GM12892 (cell line): ENCODE measurements at regions not wholly inside any gene's neighbourhood (a gene's known extent, or its start where the extent isn't known, plus 50 kb on each side); places are given as distances from the start of the nearest gene placed in this dataset.

Experiments used
- DNase-seq: peaks from one replicate; pipeline ENCODE4 v3.0.0; 2011; ENCODE audit not compliant: insufficient read length
- FAIRE-seq: peaks from 2 replicates; lab custom pipeline; 2011; peaks lifted over from hg19 to GRCh38; lab: Jason Lieb, UNC
- POLR2A ChIP-seq: IDR thresholded peaks from 2 replicates; pipeline ENCODE4 v1.6.1; 2011; ENCODE audit warnings: low read depth, low read length, control low read depth
- POLR2AphosphoS5 ChIP-seq: IDR thresholded peaks from 2 replicates; pipeline ENCODE4 v1.6.1; 2011; ENCODE audit warnings: low read depth, low read length, control low read depth
- TAF1 ChIP-seq: IDR thresholded peaks from 2 replicates; pipeline ENCODE4 v1.6.1; 2011; ENCODE audit warnings: low read depth, mild to moderate bottlenecking, control low read depth, low read length, borderline replicate concordance

DNA sequence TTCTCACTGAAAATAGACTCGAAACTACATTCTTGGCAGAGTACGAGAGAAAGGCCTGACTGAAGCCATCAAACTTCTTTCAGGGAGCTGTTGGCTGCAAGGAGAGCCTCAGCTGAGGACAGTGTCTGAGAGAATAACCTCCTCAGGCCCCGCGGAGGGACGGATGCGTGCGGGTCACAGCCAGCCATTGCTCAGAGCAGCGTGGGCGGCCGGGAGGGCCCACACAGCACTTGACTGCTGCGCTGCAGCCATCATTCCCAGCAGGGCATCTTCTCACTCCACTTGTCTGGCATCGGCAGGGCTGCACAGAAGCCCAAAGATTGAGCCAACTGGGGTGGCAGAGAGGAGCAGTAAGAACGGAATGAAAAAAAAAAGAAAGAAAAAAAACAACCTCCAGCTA, 113.5 kb downstream of the XCL2 start:
- FAIRE-seq (no peak), DNase-seq (no peak)
- TF ChIP-seq POLR2A = no peak
- no peak for TF ChIP-seq TAF1
- TF ChIP-seq POLR2AphosphoS5 = no peak

DNA sequence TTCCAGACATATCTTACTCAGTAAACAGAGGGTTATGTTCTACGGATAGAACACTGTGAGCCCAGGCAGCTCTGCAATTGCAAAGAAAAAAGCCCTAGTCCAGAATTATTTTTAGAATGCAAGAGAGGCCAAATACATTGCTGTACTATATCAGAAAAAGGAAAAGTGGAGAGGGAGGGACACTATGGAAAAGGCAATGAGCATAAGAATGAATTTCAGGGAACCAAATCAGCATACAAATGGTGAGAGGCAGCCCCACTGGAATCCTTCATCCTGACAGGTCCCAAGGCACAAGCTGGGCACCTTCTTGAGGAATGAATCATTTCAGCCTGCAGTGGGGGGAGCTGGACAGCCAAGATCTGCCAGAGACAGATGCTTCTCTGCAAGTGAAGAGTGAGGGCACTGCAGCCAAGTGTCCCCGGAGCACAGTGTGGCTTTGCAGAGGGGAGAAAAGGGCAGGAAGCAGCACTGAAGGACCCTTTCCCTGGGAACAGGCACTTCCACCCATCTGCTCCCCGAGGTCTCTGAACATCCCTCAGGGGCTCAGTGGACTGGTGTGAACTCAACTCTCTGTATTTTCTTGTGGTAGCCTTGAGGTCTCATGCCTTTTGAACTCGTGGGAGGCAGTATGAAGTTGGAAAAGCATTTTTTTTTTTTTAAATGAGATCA, 115.6 kb downstream of the XCL2 start:
- FAIRE-seq (no peak), DNase-seq (no peak)
- TF ChIP-seq POLR2A (no peak), POLR2AphosphoS5 (no peak), TAF1 (no peak)

DNA sequence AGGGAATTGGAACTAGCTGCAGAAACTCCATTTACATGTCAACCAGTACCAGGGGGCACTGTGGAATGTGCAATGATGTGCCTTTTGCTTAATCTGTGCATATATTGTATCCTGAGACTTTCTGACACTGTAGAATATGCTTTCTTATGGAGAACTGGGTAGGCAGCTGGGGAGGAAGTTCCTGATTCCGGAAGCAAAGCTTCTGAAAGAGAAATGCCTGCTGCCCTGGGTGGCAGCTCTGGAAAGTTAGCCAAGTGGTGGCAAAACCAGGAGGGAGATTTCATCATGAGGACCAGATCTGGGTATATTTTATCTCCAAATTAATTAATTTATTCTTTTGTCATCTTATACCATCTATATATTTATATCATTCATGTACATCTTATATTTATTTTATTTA, 116.7 kb downstream of the XCL2 start:
- TF ChIP-seq POLR2A = no peak
- no peak for TF ChIP-seq TAF1
- TF ChIP-seq POLR2AphosphoS5 = no peak
- DNase-seq = no peak

DNA sequence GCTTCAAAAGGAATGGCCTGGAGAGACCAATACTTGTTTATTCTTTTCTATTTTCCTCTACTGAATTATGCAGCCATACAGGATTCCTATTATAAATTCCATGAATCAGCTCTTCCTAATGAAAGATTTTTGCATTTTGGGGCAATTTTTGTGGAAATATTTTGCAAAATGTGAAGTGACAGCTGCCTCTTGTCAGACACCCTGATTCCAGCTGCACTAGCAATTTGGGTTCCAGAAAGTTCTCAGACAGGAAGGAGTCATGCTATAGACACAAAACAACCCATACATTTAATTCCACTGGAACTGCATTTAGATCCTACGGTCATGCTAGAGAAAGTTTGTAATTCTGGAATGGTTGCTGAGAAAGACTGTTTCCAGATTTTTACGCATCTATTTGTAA, 119.5 kb downstream of the XCL2 start:
- TF ChIP-seq POLR2A (no peak), POLR2AphosphoS5 (no peak), TAF1 (no peak)
- no peak for FAIRE-seq
- DNase-seq = no peak

More for the DNA sequence above, 116.7 kb downstream of the XCL2 start:
- no peak for FAIRE-seq

DNA sequence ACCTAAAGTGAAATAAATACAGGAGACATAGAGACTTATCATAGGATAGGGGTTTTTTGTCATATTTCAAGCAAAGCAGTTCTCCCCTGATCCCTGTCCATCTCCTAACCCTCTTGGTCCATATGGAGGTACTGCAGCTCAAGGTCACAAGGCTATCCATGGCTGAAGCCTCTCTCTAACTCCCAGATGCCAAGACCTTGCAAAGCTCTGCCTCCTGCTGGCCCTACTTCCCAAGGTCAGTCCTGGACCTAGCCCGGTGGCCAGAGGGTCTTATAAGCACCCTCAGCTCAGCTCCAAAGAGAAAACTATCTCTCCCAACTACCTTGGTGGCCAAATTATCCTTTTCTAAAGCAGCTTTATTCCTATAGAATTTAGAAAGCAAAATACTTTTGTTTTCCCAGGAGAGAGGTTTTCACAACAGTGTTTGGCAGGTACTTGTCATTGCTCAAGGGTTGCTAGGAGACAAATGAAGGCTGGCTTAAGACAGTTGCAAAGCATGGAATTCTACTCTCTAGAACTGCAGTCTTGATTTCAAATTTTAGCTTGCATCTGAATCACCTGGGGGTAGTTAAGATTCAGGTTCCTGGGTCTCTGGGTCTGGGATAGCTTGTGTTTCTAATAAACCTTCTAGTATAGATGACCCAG, 121.5 kb downstream of the XCL2 start:
- no peak for DNase-seq
- TF ChIP-seq POLR2A (no peak), POLR2AphosphoS5 (no peak), TAF1 (no peak)
- FAIRE-seq = no peak

DNA sequence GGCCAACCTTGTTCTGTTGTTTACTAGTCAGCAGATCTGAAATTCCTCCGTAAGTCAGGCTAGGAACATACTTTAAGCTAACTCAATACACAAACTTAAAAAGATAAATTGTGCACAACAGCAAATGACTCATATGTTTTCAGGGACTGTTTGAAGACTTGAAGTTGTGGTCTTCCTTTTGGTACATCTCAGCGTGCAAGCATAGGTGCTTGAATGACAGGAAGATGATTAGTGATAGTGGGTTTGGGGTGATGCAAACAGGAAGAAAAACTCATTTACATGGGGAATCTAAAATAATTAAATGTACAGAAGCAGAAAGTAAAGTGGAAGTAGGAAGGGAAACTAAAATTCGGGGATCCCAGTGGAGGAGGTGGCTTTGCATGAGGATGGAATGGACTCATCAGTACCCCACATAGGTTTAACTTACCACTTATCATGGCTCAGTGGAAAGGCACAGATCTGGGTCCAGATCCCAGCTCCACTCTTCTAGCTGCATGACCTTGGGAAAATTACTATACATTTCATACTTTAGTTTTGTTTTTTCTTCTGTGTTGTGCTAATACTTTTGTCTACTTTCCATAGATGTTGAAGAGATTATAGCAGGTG, 122.3 kb downstream of the XCL2 start:
- DNase-seq (no peak), FAIRE-seq (peak; percentile 60)
- TF ChIP-seq TAF1 (no peak), POLR2A (no peak), POLR2AphosphoS5 (no peak)

DNA sequence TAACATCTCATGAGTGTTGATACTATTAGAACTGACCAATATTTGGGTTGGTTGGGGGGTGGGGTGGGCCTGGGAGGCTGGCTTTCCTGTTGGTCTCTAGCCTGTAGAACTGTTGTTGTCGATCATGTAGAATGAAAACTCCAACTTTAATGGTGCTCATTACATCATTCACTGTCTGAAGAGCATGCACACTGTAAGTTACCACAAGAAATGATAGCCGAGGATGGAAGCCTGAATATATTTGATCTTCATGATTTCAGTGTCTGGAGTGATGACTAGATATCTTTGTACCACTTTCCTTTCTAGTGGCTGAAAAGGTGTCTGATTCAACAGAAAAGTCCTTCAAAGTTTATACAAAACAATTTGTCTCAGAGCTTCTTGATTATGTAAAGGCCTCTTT, 123.6 kb downstream of the XCL2 start:
- TF ChIP-seq POLR2AphosphoS5 = no peak
- no peak for TF ChIP-seq POLR2A
- no peak for TF ChIP-seq TAF1
- FAIRE-seq = no peak
- no peak for DNase-seq

DNA sequence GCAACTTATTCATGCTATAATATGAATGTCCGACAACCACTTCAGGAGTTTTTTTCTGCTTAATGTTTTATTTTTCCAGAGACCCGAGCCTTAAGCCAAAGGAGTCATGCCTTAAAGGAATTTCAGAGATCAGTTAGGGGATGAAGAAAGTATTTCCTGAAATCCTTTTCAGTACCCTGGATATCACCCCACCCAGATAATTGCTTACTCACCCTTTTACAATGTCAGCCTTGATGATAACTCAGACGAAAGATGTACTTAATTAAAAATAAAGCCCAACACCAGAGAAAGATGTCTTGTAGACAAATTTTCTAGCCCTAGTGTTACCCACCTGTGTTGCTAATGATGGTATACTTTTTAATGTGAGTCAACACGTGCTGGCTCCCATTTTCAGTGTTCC, 124.1 kb downstream of the XCL2 start:
- TF ChIP-seq POLR2AphosphoS5 (no peak), TAF1 (no peak), POLR2A (no peak)
- DNase-seq (no peak), FAIRE-seq (no peak)

DNA sequence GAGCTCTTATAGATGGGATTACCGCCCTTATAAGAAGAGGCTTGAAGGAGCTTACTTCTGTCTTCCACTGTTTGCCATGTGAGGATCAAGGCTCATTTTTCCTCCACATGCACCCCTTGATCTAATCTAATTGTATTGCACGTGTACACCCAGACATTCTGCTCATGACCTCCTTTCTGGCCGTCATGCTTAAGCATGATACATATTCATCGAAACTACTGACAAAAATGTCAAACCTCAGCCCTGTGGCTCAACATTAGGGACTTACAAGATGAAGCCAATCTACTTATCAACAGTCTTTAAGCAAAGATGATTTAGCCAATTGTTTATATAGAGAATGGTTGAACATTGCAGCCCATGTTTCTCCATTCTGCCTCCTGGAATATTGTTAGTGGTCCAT, 127.6 kb downstream of the XCL2 start:
- FAIRE-seq (no peak), DNase-seq (no peak)
- TF ChIP-seq POLR2A (no peak), POLR2AphosphoS5 (no peak), TAF1 (no peak)

DNA sequence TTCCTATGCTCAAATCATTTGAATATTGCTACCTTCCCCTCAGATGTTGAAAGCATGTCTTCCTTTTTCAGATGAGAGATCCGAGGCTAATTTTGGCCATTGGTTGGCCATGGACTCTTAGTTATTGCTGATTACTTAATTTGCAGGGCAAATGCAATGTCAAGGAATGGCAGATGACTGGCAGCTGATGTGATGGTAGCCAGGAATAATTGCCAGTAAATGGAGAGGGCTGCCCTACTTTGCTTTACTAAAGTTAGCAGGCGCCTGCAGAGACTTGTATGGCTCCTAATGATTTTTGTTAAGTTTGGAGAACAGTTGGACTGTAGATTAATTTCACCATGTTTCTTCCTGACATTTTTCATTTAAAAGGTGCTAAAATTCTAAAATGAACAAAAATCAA, 128.9 kb downstream of the XCL2 start:
- DNase-seq (no peak), FAIRE-seq (no peak)
- TF ChIP-seq POLR2AphosphoS5 (no peak), TAF1 (no peak), POLR2A (no peak)

DNA sequence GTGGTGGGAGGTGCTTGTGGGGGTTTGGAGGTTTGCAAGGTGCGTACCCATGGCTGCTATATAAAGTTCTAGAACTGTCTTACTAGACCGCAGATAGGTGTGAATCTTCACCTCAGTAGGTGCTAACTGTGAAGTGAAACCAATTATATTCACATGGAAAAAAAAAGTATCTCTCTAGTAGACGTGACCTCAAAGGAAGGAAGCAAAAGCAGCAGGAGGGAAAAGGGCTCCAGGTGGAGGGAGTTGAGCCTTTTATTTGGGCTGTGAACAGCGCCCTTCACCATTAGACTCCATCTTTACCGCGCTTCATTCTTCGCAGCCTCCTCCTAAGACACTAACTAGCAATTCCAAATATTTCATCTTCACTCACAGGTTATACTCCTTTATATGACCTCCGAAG, 129.8 kb downstream of the TBX19 start:
- FAIRE-seq = no peak
- no peak for DNase-seq
- TF ChIP-seq TAF1 = no peak
- TF ChIP-seq POLR2AphosphoS5 = no peak
- TF ChIP-seq POLR2A = no peak
